Uterus (tissue), 2 donors: ENCODE measurements at regions not wholly inside any gene's neighbourhood (a gene's known extent, or its start where the extent isn't known, plus 50 kb on each side); places are given as distances from the start of the nearest gene placed in this dataset.

ENCODE experiments used
- POLR2A ChIP-seq, 2 donors: fragments of 450-650 bp; IDR thresholded peaks; one replicate each; pipeline ENCODE4 v1.6.1; 2016; ENCODE audit warnings: antibody characterized with exemption in 2 of 2, mild to moderate bottlenecking in 1 of 2, moderate library complexity in 1 of 2
- TF ChIP-seq, protein P1 (sequence below), 4 experiments: fragments of 200-600 bp in 2 of 4; fragments of 450-650 bp in 2 of 4; sonication (generic) in 2 of 4; IDR thresholded peaks; one replicate each; pipeline ENCODE4 v1.5.1; 2016 to 2019; ENCODE audit warnings: antibody characterized with exemption in 4 of 4, mild to moderate bottlenecking in 2 of 4, moderate library complexity in 1 of 4

DNA sequence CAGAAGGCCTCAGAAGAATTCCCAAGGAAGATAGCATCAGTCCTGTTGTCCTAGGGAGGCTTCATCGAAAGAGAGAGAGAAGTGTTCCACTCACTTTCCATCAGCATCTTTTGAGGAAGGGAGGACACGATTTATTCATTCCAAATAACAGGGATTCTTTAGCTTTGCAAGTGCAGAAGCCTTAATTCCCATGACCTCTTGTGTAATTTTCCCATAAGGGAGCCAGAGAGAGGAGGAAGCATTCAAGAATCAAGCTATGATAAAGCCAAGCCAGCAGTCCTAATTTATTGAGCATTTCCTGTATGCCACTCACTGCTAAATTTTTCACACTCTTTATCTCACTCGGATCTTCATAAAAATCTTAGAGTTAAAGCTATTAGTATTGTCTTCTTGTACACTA is 169.7 kb upstream of the MITF start:
- TF ChIP-seq, protein P1, sequence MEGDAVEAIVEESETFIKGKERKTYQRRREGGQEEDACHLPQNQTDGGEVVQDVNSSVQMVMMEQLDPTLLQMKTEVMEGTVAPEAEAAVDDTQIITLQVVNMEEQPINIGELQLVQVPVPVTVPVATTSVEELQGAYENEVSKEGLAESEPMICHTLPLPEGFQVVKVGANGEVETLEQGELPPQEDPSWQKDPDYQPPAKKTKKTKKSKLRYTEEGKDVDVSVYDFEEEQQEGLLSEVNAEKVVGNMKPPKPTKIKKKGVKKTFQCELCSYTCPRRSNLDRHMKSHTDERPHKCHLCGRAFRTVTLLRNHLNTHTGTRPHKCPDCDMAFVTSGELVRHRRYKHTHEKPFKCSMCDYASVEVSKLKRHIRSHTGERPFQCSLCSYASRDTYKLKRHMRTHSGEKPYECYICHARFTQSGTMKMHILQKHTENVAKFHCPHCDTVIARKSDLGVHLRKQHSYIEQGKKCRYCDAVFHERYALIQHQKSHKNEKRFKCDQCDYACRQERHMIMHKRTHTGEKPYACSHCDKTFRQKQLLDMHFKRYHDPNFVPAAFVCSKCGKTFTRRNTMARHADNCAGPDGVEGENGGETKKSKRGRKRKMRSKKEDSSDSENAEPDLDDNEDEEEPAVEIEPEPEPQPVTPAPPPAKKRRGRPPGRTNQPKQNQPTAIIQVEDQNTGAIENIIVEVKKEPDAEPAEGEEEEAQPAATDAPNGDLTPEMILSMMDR (IDR thresholded peaks at IDR 0.05), result no peak
- no peak for TF ChIP-seq POLR2A (IDR thresholded peaks at IDR 0.05)
